ENCODE measurements at regions not wholly inside any gene's neighbourhood (a gene's known extent, or its start where the extent isn't known, plus 50 kb on each side); places are given as distances from the start of the nearest gene placed in this dataset.

GRCh38 chr1:34408011-34408410 is 231.3 kb downstream of the C1orf94 start:
- DNase-seq (ENCODE audit: low spot score) = no peak

DNA sequence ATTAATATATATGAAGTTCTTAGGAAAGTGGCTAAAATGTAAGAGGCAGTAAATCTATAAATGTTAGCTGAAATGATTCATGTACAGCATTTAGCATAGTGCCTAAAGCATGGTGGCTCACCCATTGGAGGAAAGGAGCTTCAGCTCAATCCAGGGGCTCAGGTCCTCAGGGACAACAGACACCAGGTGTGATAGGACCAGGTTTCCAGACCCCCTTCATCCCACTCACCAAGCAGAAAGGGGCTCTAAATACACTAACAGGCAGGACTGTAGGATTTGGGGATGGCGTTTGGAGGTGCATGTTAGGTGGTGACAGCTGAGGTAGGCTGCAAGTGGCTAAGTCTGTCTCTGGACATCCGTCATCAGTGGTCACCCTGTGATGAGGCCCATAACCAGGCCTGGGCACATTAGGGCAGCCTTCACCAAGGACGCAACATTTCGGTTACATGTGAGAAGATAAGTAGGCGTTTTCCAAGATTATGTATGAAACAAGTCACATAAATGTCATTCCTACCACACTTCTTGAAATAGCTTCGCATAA is 233.1 kb downstream of the C1orf94 start:
- peak; percentile 24 for DNase-seq (ENCODE audit: low spot score)

GRCh38 chr1:34412598-34413370 is 236.1 kb downstream of the C1orf94 start:
- DNase-seq (ENCODE audit: low spot score) = peak; percentile 18

- no peak for DNase-seq (ENCODE audit: low spot score)
Measured at GRCh38 chr1:34415140-34415539, 238.4 kb downstream of the C1orf94 start.

DNA sequence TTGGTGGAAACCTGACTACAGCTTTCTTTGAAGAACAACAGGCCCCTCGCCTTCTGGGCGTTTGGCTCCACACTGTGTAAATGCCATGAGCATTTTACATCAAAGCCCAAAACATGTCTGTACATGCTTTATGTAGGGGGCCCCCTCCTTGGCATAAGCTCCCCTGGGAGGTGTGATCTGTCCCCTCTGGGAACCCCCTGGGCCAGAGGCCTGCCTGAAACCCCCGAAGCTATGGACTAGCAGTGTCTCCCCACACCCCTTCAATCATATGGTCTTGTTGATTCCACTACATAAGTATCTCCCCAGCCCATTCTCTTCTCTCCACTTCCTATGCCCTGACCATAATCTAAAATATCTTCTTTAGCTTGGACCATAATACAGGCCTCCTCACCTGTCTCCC is 241.5 kb downstream of the C1orf94 start:
- no peak for DNase-seq (ENCODE audit: low spot score)

- DNase-seq (ENCODE audit: low spot score) = no peak
Measured at GRCh38 chr1:34419663-34420136, 243.0 kb downstream of the C1orf94 start.

GRCh38 chr1:34425046-34425445 is 248.3 kb downstream of the C1orf94 start:
- DNase-seq (ENCODE audit: low spot score) = no peak

DNA sequence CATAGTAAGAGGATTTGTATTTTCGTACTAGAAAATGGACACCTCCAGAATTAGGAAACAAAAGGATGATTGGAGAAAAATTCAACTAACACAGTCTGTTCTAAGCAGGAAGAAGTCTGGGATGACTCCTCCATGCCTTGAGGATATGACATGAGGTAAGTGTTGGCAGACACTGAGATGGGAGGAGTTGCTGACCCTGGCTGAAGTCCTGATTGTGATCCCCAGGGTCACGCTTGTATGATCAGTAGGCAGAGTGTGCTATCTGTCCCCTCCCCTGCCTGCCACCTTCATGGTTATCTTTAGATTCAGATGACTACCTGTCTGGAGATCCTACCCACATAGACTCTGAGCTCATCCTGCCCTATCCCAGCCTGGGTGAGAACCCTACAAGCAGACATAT is 249.1 kb downstream of the C1orf94 start:
- DNase-seq (ENCODE audit: low spot score) = no peak

- no peak for DNase-seq (ENCODE audit: low spot score)
Measured at GRCh38 chr1:34426325-34426896, 249.7 kb downstream of the C1orf94 start.

DNA sequence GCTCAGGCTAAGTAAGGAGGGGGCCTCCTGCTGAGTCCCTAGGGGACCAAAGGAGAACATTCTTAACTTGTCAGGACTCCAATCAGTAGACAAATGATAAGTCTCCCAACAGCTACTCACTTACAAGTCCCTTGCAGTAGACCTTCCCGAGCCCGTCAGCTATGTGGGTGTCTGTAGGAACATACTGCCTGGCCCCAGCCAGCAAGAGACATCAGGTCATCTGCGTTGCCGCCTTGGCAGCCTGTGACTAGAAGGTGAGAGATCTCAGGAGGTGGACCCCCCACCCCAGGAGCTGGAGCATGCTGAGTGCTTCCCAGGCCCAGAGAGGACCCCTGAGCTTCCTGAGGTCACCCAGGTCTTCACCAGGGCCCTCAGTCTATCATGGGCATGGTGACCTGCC is 250.5 kb downstream of the C1orf94 start:
- no peak for DNase-seq (ENCODE audit: low spot score)

- DNase-seq (ENCODE audit: low spot score) = no peak
Measured at GRCh38 chr1:34433099-34433498, 256.4 kb downstream of the C1orf94 start.

DNA sequence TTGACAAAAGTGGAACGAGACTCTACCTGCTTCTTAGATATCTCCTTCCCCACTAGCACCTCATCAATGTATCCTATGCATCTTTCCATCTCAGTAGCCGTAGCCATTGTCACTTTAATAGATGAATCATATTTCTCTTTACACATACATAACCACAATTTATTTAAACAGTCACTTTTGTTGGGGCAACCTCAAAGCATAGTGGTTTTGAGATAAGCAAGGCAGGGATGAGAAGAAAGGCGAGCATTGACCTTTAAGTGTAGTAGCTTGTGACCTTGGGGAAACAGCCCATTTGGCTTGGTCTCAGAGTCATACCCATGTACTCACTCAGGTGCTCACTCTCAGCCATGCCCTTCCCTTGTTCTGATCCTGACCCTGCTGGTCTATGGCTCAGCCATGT is 260.1 kb downstream of the C1orf94 start:
- no peak for DNase-seq (ENCODE audit: low spot score)

DNA sequence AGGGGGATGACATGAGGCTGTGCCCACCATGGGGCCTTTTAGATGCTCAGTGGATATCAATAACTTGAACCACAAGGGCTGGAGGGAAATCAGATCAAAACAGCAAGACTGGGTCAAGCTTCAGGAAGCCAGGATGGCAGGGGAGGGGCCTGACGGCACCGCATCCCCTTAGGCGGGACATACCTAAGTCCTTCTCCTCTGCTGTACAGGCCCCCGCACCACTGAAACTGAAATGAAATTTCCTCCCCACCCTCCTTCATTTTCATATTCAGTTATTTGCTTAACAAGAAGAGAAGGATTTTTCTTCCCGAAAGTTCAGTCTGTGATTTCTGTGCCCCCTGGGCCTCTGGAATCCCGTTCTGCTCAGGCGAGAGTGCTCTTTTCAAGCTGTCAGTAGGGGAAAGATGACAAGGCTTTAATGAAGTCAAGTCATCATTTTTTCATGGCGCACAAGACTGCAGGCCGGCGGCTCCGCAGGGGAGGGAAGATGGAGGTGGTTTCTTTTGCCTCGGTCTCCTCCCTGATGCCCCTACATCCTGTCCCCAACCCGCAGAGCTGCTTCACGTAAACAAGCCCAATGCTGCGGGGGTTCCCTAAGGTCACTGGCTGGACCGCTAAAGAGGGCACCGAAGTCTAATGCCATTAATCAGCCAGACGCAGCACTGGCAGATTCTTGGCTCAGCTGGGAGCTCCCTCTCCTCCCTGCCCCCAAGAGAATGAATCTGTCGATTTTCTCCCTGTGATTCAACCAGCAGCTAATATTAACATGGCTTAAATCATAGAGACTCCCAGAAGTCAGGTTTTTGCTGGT is 264.8 kb downstream of the C1orf94 start:
- DNase-seq (ENCODE audit: low spot score) = no peak

DNA sequence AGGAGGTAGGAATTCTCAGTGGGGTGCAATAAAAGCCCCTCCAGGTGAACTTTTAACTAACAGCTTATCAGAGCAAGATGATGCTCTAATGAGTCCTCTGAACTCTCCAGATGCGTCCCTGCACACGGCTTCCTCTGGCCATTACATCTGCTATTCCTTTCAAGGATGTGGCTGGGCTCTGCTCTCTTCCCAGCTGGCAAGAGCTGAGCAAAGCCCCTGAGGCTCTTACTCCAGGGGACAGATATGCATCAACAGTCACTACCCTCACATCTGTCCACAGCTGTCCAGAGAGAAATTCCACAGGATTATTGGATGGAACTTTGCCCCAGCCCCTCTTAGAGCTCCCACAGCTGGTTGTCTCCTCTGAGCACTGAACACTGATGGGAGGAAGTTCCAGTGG is 267.8 kb downstream of the C1orf94 start:
- no peak for DNase-seq (ENCODE audit: low spot score)

GRCh38 chr1:34450325-34450724 is 273.6 kb downstream of the C1orf94 start:
- no peak for DNase-seq (ENCODE audit: low spot score)

DNA sequence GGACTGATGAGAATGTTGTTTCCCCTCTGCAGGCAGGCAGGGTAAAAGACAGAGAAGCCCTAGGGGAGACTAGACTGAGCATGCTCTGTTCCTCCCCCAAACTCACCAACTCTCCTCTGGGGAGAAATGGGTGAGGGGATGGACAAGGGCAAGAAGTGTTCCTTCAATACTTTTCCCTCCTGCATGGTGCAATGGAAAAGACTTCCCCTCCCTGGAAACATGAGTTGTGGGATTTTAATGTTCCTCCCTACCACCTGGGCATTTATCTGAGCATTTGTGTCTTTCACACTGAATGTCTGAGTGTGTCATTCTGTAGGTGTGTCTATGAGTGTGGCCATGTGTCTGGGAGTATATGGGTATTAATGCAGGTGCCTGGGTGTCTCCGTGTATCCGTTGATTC is 275.7 kb downstream of the C1orf94 start:
- no peak for DNase-seq (ENCODE audit: low spot score)

GRCh38 chr1:34455121-34455520 is 278.4 kb downstream of the C1orf94 start:
- DNase-seq (ENCODE audit: low spot score) = no peak

- DNase-seq (ENCODE audit: low spot score) = no peak
Measured at GRCh38 chr1:34460193-34460592, 283.5 kb downstream of the C1orf94 start.

DNA sequence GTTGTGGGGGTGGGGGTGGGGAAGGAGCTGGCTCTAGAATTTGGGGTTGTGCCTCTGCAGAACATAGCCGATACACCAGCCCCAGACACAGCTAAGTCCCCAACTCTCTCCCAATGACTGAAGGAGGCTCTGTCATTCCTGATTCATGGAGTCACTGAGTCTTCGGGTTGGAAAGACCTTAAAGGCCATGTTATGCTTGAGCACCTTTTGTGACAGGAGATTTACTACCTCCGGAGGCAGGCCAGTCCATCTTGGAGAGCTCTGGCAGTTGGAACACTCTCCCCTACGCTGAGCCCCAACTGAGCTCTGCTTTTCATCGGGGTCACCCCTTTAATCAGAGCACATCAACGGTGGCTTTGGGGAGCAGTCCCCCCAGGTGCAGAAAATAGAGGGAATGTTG is 284.4 kb upstream of the GJB5 start:
- no peak for DNase-seq (ENCODE audit: low spot score)

DNA sequence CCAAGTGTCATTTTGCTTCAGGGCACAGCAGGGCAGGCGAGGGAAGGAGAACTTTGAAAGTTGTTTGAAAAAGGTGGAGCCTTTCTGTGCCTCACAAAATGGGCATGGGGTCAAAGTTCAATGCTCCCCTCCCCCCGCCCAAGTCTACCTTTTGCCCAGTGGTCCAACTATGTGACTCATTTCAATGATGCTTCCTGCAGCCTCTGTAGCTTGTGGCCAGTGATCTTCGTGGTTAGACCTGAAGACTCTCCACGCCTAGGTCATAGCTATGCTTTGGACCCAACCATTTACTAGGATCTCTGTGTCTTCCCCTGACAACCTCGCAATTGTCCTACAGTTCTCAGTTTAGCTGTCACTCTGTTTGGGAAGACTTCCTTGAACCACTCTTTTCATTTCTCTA is 280.3 kb upstream of the GJB5 start:
- DNase-seq (ENCODE audit: low spot score) = no peak

DNA sequence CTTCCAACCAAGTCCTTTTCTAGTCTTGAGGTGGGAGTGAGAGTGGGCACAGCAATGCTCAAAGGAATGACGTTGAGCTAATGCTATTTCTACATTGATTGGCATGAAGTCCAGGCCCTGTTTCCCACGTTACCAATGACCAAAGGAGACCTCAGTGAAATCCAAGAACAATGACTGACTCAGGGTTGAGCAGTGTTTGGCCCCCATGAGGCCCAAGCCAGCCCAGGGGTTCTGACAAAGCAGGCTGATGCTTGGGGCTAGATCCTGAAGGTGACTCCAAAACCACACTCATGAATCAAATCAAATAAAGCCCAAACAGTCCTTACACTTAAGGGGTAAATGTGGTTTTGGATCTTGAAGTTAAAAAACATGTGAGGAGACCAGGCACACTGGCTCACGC is 278.5 kb upstream of the GJB5 start:
- no peak for DNase-seq (ENCODE audit: low spot score)

DNA sequence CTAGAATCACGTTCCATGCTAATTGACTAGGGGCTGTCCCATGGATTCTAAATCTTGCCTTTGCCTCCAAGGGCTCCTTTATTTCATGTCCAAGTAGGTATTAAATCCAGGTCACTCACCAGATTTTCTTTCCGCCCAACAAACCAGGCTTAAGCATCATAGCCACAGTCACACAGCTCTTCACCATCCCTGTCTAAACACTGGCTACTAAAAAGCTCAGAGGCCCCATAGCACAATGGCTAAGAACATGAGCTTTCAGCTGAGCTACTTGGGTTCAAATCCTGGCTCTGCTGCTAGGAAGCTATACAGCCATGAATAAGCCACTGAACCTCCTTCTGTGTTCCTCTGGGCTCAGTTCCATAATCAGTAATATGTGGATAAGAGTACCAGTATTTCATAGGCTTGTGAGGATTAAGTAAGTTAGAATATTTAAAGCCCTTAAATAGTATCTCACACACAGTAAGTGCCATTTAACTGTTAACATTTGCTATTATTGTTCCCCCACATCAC is 277.2 kb upstream of the GJB5 start:
- DNase-seq (ENCODE audit: low spot score) = no peak
